Urothelium cell line (cell line): ENCODE measurements at regions not wholly inside any gene's neighbourhood (a gene's known extent, or its start where the extent isn't known, plus 50 kb on each side); places are given as distances from the start of the nearest gene placed in this dataset.
A peak's percentile ranks its signal among the peaks of the same experiment; 100 is the strongest.

Source experiments
- DNase-seq: peaks from one replicate; pipeline ENCODE4 v3.0.0; 2011; ENCODE audit warnings: low spot score, mixed read lengths
- FAIRE-seq: peaks from 2 replicates; lab custom pipeline; 2011; peaks lifted over from hg19 to GRCh38; lab: Jason Lieb, UNC

DNA sequence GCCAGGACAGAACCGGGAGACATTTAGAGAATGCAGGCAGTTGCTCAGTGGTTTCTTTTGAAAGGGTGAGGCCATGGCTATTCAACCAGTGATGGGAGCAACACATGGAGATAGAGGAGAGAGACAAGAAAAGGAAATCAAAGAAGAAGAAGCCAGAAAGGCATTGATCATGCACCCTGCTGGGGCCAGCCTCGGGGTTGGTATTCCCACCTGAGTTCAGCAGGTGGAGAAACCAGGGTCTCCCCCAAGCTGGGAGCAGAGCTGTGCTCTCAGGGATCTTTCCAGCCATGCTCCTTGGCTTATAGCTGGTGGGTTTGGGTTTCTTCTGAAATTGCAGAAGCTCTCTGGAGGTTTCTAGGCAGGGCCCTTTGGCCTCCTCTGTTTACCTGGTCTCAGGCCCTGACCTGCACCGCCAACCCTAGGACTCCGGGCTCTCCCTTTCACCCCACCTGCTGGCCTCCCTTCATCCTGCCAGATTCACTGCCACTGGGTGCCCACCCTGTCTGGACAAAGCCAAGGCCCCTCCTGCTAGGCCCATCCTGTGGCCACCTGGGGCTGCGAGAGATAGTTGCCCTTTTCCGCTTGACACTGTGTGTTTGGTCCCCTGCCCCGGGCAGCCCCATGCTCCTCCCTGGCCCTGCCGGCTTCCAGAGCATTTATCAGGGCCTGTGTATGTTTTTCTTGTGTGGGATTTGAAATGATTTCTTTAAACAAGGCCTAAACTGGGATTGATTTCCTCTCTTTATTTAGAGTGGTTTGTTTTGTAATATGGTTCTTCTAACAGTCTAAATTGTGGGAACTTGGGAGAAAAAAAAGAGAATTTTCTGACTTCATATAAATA lies 126.7 kb downstream of the DDX1 start:
- DNase-seq = no peak
- no peak for FAIRE-seq

DNA sequence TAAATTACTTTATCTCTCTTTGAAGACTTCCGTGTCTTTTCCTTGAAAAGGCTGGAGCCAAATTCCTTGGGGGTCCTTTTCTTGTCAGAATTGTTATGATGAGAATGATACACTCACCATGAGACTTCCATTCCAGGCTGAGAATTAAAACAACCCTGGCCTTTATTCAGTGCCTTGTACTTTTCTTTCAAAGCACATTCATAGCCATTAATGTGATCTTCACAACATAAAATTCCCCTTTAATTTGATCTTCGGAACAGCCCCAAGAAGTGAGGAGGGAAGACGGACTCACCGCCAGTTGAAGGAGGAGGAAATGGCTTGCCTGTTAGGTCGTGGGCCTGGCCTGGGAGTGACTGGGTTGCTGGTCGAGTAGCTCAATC lies 127.3 kb downstream of the DDX1 start:
- no peak for FAIRE-seq
- DNase-seq = no peak

DNA sequence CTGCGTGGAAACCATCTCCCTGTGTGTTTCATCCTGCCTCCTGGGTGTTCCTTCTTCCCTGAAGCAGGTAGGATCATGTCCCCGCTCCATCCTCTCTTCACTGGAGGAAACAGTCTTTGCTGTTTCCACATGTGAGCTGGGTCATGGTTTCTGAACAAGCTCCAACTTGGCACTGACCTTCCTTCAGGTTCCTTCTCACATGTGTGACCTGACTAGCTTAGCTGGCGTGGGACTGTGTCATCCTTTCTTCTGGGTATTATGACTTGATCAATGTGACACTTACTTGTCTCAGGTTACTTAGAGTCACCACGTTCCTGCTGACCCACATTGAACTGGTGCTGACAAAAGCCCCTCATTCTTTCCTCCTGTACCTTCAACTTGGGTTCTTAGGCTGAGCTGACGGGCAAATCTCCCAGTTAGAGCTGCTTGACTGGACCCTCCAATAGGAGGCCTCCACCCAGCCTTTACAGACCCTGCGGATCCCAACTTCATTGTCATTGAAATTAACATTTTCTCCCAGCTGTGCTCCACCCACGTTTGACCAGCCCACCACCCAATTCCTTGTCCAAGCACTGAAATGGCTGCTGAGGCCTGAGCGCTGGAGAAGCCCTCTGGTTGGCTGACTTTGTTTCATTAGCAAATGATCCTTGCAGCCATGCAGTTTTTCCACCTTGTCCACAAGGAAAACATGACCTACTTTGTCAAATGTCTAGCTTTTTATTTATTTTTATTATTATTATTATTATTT lies 128.1 kb downstream of the DDX1 start:
- DNase-seq (no peak), FAIRE-seq (no peak)

DNA sequence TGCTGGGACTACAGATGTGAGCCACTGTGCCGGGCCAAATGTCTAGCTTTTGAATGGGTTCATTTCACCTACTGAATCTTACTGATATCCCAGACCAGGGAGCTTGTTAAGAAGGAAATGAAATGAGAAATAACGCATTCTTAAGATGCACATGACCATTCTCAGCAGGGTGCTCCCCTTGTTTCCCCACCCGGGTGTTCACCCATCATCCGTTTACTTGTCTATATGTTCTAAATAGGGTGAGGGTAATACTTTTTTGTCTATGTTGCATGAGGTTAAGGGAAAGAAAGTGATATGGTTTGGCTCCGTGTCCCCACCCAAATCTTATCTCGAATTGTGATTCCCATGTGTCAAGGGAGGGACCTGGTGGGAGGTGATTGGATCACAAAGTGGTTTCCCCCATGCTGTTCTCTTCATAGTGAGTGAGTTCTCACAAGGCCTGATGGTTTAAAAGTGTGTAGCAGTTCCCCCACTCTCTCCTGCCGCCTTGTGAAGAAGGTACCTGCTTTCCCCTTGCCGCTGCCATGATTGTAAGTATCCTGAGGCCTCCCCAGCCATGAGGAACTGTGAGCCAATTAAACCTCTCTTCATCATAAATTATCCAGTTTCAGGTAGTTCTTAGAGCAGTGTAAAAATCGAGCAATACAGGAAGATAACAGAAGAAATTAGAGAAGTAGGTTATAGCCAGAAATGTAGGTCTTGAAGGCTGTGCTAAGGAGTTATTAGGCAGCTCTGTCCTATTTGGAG lies 129.1 kb downstream of the DDX1 start:
- no peak for DNase-seq
- FAIRE-seq = no peak

DNA sequence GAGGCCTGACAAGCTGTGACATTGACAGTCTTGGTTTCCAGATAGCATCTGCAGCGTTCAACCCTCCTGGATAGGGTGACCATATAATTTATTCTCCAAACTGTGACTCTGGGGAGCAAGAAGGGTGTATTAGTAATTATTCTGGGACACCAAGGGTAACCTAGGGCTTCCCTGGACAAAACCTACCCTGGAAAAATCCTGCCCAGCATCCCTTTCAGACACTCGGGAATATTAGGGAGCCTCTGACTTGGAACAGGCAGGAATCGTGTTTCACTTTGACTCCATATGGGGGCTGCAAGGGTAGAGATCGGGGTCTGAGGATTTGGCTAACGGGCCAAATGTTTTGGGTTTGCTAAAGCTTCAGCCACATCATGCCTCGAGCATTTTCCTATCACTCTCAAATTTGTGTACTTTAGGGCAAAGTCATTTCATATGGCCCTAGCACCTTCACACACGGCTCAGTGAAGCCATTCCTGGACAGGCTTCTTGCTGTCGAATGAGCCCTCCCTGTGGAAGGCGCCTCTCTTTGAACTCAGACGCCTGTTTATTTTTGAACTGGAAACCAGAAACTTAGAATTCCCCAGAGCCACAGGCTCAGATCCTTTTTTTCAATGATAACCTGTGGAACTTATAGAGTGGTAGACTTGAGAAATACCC lies 129.9 kb downstream of the DDX1 start:
- no peak for FAIRE-seq

DNA sequence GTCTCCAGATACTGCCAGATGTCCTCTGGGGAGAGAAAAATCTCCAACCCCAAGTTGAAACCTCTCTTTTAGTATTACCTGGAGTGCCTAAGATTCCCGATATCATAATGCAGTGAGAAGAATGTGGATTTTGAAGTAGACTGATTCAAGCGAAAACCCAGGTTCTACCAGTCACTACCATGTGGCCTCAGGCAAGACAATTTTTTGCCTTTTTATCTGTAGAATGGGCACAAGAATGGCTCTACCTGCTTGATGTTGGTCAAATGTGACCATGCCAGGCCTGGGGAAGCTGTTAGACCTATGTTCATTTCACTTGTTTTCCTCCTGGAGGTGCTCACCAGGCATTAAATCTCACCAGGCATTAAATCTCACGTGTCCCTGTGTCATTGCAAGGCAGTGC lies 131.3 kb downstream of the DDX1 start:
- FAIRE-seq (no peak), DNase-seq (no peak)

More for the DNA sequence above, 129.9 kb downstream of the DDX1 start:
- DNase-seq = no peak

DNA sequence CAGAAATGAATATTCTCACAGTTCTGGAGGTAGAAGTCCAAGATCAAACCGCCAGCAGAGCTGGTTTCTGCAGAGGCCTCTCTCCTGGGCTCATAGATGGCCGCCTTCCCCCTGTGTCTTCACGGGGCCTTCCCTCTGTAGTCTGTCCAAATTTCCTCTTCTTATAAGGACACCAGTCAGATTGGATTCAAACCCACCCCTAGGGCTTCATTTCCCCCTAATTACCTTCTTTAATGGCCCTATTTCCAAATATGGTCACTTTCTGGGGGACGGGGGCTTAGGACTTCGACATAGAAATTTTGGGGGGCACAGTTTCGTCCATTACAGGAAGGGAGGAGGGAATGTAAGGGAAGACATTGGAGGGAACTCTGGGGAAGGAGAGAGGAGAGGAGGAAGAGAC lies 132.6 kb downstream of the DDX1 start:
- no peak for FAIRE-seq
- no peak for DNase-seq

DNA sequence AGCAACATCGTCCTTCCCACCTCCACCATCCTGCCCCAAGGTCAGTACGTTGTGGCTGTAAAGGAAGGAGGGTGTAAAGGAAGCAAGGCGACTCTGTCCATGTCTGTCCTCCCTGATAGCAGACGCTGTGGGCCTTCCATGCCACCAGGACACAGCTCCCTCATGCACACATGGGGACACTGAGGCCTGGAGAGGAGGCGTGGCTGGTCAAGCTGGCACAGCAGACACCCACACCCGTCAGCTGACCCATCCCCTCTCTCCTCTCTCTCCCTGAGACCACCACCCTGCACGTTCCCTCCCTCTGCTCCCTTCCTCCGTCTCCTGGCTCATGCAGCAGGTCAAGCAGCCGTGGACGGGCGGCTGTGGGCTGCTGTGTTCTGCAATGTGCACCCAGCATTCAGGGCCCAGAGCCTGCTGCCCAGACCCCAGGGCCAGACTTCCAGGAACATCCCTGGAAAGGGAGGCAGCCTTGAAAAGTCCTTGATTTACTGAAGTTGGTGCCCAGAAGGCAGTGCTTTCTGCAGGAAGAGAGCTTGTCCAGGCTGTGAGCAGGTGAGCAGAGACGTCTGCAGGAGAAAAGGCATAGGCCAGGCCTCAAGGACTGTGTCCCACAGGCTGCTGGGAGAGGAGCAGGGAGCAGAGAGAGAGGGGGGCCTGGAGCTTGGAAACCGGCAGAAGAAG lies 133.6 kb downstream of the DDX1 start:
- FAIRE-seq (no peak), DNase-seq (no peak)

DNA sequence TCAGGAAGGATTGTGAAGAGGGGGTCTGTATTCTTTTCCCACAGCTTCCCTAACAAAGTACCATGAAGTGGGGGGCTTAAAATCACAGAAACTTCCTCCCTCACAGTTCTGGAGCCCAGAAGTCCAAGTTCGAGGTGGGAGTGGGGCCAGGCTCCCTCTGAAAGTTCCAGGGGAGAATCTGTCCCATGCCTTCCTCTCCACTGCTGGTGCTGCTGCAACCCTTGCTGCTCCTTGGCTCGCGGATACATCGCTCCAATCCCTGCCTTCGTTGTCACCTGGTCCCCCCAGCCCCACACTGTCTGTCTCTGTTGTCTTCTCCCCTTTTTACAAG lies 134.1 kb downstream of the DDX1 start:
- no peak for FAIRE-seq
- DNase-seq = no peak

DNA sequence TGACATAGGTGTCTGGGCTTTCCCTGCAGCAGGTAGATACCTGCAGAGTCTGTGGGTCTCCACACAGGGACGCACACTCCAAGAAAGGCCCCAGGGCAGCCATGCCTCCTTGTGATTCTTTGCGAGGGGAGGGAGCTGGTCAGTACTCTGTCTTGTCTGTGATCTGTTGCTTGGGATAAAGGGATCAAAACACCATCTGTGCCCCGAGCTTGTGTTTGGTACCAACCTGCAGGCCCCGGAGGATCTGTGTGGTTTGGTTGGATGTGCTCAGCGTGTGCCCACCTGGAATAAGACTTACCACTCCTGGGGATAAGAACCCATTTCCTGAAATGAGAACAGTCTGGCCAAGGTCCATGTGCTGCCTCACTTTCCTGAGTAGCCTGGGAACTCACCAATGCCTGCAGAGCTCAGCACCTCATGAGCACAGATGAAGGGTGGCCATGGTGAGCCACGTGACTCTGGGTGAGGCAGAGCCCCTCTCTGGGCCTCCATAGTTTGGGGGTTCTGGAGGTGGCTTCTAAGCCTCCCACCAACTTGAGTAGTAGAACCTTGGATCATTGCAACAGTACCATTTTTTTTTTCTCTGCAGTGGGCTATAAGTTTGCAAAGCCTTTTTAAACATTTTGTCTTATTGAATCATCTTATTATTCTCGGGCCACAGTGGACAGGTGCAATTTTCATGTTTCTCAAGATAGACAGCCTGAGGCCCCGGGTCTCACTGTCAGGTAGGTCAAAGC lies 134.8 kb downstream of the DDX1 start:
- no peak for DNase-seq
- no peak for FAIRE-seq

DNA sequence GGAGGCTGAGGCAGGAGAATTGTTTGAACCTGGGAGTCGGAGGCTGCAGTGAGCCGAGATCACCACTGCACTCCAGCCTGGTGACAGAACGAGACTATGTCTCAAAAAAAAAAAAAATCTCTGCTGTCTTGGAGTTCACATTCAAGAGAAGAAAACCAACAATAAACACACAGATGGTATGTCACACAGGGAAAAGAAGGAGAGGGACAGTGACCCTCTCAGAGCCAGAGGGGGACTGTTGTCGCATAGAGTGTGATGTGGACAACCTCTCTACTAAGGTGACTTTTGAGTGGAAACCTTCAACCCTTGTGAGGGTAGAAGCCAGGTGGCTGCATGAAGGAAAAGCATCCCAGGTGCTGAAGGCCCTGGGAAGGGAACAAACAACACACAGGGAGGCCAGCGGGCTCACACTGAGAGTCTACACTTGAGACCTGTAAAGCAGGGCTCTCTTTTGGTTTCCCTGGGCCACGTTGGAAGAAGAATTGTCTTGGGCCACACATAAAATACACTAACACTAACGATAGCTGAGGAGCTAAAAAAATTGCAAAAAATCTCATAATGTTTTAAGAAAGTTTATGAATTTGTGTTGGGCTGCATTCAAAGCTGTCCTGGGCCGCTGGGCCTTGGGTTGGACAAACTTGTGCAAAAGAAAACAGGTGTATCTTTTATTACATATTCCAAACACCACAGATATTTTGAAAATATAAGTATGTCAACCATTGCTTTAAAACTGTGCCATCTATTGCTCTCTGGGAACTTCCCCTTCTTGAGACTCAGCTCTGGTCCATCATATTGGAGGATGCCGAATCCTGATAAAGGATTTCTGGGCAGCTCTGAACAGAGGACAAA lies 136.0 kb downstream of the DDX1 start:
- DNase-seq (no peak), FAIRE-seq (no peak)

DNA sequence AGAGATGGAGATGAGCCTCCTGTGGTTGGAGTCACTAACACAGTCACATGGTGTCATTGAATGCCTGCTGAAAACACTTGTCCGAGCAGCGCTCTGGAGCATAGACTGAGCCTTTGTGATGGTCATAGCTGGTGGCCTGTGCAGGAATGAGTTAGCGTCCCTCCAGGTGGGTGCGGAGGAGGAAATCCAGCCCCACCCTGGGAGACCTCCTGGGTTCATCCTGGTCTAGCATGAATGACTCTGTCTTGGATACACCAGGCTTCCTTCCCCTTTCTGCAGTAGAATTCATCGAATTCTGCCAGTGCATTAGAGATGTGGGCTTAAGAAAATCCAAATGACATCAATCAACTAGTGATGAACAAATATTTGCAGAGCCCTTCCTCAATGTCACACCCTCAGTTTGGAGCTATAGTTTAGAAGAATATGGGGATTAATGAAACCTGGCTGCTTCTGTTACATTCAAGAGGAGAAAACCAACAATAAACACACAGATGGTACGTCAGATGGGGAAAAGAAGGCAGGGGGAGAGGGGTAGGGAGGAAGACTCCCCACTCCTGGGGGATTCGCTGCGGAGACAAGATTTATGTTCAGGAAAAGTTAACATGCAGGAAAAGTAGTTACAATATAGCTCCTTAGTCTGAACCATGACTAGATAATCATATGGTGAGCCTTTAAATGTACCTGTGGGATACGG lies 136.7 kb downstream of the DDX1 start:
- FAIRE-seq (no peak), DNase-seq (no peak)

DNA sequence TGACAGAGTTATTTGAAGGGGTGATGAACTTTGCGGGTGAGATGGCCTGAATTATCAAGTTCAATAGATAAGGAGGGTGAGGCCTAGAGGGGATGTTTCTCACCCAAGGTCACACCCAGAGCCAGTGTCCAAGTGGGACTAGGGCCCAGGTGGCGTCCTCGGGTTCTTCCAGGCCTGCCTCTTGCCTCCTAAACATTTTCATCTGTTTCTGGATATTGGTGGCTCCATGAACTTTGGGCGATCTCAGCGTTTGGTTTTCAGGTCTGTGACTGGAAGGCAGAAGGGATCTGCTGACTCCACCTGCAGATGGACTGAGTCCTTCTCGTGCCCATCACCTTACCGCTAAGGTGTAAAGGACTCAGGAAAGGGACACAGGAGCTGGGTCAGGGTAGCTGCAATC lies 137.3 kb downstream of the DDX1 start:
- DNase-seq = no peak
- FAIRE-seq = no peak

DNA sequence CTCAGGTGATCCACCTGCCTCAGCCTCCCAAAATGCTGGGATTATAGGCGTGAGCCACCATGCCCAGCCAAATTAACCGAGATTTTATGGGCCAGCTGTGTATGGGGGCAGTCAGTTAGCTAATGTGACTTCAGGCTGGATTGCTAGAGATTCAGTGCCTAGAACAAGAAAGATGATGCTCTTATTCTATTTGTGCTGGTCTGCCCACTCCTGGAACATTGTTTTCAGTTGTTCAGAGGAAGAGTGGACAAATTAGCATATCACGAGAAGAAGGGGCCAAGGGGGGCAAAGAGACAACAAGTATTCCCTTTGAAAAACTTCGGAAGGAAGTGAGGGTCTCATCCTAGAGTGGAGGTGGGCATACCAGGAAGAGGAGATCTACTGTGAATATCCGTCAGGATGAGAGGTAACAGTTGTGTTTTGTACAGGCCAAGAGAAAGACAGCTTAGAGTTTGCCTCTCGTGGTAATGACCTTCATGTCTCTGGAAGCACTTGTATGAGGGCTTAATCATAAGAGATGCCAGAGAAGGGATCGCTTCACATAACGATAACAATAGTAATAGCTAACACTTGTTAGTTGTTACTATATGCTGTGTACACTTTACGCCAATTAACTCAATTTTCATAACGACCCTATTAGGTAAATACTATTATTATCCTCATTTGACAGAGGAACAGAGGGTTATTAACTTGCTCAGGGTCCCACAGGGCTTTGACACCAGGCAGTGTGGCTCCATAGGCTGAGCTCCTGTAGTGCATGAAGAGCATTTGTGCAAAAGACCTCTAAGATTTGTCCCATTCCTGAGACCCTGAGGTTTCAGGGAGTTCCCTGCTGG lies 138.3 kb downstream of the DDX1 start:
- FAIRE-seq (no peak), DNase-seq (no peak)

DNA sequence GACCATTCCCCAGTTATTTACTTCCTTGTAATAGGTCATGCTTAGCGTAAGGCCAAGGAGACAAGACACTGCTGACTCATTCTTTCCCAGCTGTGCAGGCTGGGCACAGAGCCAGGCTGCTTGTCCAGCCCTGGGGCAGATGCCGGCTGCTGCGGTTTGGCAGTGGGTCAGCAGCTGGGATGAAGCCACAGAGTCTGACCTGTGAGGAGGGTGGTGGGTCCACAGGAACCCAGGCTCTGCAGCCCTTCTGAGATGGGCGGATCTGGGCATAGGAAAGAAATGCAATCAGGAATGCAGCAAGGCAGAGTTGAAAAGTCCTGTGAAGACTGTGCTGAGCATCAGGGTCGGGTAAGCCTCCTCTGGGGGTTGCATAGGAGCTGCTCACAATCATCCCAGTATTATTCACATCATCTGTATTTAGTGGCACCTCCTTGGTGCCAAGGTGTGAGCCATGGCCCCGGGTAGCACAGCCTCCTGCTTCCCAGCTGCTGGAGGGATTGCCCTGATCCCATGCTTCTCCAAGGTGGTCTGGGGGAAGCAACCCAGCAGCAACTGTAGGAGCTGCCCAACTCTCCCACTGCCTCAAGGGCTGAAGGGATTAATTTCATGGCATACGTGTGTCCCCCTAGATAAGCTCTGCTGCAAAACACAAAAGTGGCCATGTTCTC lies 139.0 kb downstream of the DDX1 start:
- FAIRE-seq (peak; percentile 96), DNase-seq (peak; percentile 89)

DNA sequence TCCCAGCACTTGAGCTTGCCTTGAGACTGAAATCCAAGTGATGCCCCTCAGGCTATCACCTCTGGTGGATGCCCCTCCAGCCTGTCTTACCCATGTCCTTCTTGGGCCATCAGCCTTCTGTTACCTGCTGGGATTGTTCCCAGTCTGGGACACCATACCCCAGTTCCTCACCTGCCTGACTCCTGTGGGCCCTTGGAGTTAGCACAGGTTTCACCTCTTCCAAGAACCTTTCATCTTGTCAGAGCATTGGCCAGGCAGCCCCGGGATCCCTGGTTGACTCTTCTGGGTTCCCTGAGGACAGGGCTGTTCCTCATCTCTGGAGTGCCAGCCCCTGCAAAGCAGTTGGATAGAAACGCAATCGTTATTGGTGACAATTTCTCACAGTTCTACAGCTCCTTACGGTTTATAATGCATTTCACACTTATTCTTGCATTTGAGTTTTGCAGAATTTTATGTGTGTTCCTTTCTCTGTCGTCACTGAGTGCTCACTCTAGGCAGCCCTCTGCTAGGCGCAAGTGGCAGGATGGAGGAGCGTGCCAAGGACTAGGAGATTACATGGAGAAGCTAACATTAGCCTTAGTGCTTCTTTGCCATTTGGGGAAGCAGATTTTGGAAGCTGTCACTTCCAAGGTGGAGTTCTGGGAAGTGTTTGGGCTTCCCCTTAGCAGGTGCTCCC lies 139.7 kb downstream of the DDX1 start:
- no peak for DNase-seq
- FAIRE-seq = no peak

DNA sequence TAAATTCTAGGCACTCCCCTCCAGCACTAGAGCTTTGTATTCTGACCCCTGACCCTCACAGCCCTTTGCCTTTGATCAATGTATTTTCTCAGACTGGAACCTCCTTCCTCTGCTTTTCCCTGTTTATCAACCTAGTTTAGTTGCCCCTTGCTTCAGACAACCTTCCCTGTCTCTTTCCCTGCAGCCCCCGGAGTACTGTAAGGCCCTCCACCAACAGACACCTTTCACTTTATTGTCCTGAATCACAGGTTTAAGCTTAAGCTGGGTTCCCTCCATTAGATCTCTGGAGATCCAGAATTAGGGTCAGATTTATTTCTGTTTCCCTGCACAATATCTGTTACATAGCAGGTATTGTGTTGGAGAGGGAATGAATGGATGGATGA lies 140.2 kb downstream of the DDX1 start:
- FAIRE-seq (no peak), DNase-seq (no peak)
